PC-9 (cell line): ENCODE measurements at regions not wholly inside any gene's neighbourhood (a gene's known extent, or its start where the extent isn't known, plus 50 kb on each side); places are given as distances from the start of the nearest gene placed in this dataset.

ENCODE experiments used
- CTCF ChIP-seq: fragments of 200-600 bp; sonication (generic); conservative IDR thresholded peaks from 2 replicates; pipeline ENCODE4 v1.6.1; 2017; ENCODE audit warnings: mixed run types, antibody characterized with exemption, mild to moderate bottlenecking, moderate library complexity
- EZH2 ChIP-seq: fragments of 200-600 bp; sonication (generic); IDR thresholded peaks from 2 replicates; pipeline ENCODE4 v1.8.0; 2017; ENCODE audit warnings: antibody characterized with exemption, low read depth

GRCh38 chr6:154895841-154896240 is 99.3 kb upstream of the TIAM2 start:
- TF ChIP-seq CTCF (no peak), EZH2 (no peak)
